ENCODE measurements at regions not wholly inside any gene's neighbourhood (a gene's known extent, or its start where the extent isn't known, plus 50 kb on each side); places are given as distances from the start of the nearest gene placed in this dataset.

- no peak for DNase-seq (ENCODE audit: low read depth)
Observed at GRCh38 chr6:163655217-163656121, 241.0 kb downstream of the QKI start.

GRCh38 chr6:163651915-163652668 is 237.6 kb downstream of the QKI start:
- no peak for DNase-seq (ENCODE audit: low read depth)

- no peak for DNase-seq (ENCODE audit: low read depth)
Observed at GRCh38 chr6:163651426-163651825, 236.9 kb downstream of the QKI start.

GRCh38 chr6:163648868-163649267 is 234.3 kb downstream of the QKI start:
- DNase-seq (ENCODE audit: low read depth) = no peak

GRCh38 chr6:163647624-163648023 is 233.1 kb downstream of the QKI start:
- DNase-seq (ENCODE audit: low read depth) = no peak

- DNase-seq (ENCODE audit: low read depth) = no peak
Observed at GRCh38 chr6:163646866-163647265, 232.3 kb downstream of the QKI start.

GRCh38 chr6:163646133-163646532 is 231.6 kb downstream of the QKI start:
- DNase-seq (ENCODE audit: low read depth) = no peak

- DNase-seq (ENCODE audit: low read depth) = no peak
Observed at GRCh38 chr6:163645560-163645959, 231.0 kb downstream of the QKI start.

- no peak for DNase-seq (ENCODE audit: low read depth)
Observed at GRCh38 chr6:163643866-163644265, 229.3 kb downstream of the QKI start.

GRCh38 chr6:163641706-163642105 is 227.2 kb downstream of the QKI start:
- no peak for DNase-seq (ENCODE audit: low read depth)

GRCh38 chr6:163640641-163641040 is 226.1 kb downstream of the QKI start:
- DNase-seq (ENCODE audit: low read depth) = no peak

GRCh38 chr6:163637524-163637923 is 223.0 kb downstream of the QKI start:
- no peak for DNase-seq (ENCODE audit: low read depth)

GRCh38 chr6:163635731-163636364 is 221.3 kb downstream of the QKI start:
- DNase-seq (ENCODE audit: low read depth) = no peak

GRCh38 chr6:163635315-163635714 is 220.8 kb downstream of the QKI start:
- DNase-seq (ENCODE audit: low read depth) = no peak

- no peak for DNase-seq (ENCODE audit: low read depth)
Observed at GRCh38 chr6:163634211-163635171, 220.0 kb downstream of the QKI start.

GRCh38 chr6:163630991-163631390 is 216.5 kb downstream of the QKI start:
- no peak for DNase-seq (ENCODE audit: low read depth)

GRCh38 chr6:163630572-163630971 is 216.1 kb downstream of the QKI start:
- no peak for DNase-seq (ENCODE audit: low read depth)

GRCh38 chr6:163630096-163630495 is 215.6 kb downstream of the QKI start:
- DNase-seq (ENCODE audit: low read depth) = no peak
